K562 (cell line): ENCODE measurements at regions not wholly inside any gene's neighbourhood (a gene's known extent, or its start where the extent isn't known, plus 50 kb on each side); places are given as distances from the start of the nearest gene placed in this dataset.

ENCODE experiments used
- ATAC-seq: fragments of 200-7000 bp; cut with Tn5 transposase; 3 replicates; pipeline ENCODE4 v1.9.1; 2020; ENCODE audit warnings: moderate library complexity
- BruUV-seq: library from RNA; stranded (reverse); fragments of 400-500 nt; replicated peaks from 2 replicates; lab custom pipeline; 2021; lab: Mats Ljungman, UMichigan
- CTCF ChIA-PET: fragments of 300-600 bp; formaldehyde crosslinking; extraction: SDS; loops from one replicate; lab custom pipeline; 2021; ENCODE audit warnings: low intra/inter-chr PET ratio; lab: Yijun Ruan, JAX
- POLR2A ChIA-PET: fragments of 300-600, 350-650 bp; sonication (Branson Sonifier 250); formaldehyde crosslinking; extraction: SDS; loops from one replicate; lab custom pipeline; 2021; ENCODE audit warnings: antibody characterized with exemption, inconsistent platforms; lab: Yijun Ruan, JAX
- DNase-seq, 4 experiments: peaks; one replicate each; pipeline versions ENCODE4 v3.0.0 to v3.0.0-alpha.2; 2011 to 2018; ENCODE audit warnings: low spot score in 3 of 4, mixed read lengths in 3 of 4; ENCODE audit errors: extremely low read depth in 1 of 4
- FAIRE-seq: peaks from 2 replicates; lab custom pipeline; 2011; peaks lifted over from hg19 to GRCh38; lab: Jason Lieb, UNC
- H2AFZ ChIP-seq: 2 replicates; pipeline ENCODE4 v1.6.0; 2011; ENCODE audit warnings: low read depth, low read length, control low read depth, inconsistent platforms
- H3K27ac ChIP-seq: fragments of 200-600 bp; 3 replicates; pipeline ENCODE4 v1.8.0; 2011; ENCODE audit warnings: low read depth, mild to moderate bottlenecking, control low read depth, inconsistent platforms, low read length, moderate library complexity, mixed read lengths; ENCODE audit errors: extremely low read depth
- H3K27me3 ChIP-seq, 2 experiments: fragments of 300-600 bp in 1 of 2; 2 replicates in 1 of 2; 3 replicates in 1 of 2; pipeline versions ENCODE4 v1.6.0 to v1.8.0; 2011; ENCODE audit warnings: inconsistent platforms in 2 of 2, low read length in 2 of 2, mild to moderate bottlenecking in 1 of 2, mixed read lengths in 1 of 2, moderate library complexity in 1 of 2; ENCODE audit not compliant: control insufficient read depth in 2 of 2, insufficient read depth in 2 of 2
- H3K36me3 ChIP-seq: fragments of 300-600 bp; 3 replicates; pipeline ENCODE4 v1.8.0; 2011; ENCODE audit warnings: mild to moderate bottlenecking, low read length, inconsistent platforms; ENCODE audit not compliant: control insufficient read depth, insufficient read depth
- H3K4me1 ChIP-seq, 2 experiments: fragments of 200-600 bp in 1 of 2; replicated peaks in 1 of 2; 2 replicates in 1 of 2; 3 replicates in 1 of 2; pipeline versions ENCODE4 v1.5.1 to v1.8.0; 2011; ENCODE audit warnings: inconsistent platforms in 2 of 2, low read length in 2 of 2, mild to moderate bottlenecking in 1 of 2, mixed read lengths in 1 of 2, moderate library complexity in 1 of 2; ENCODE audit not compliant: control insufficient read depth in 2 of 2, insufficient read depth in 2 of 2
- H3K4me2 ChIP-seq: 2 replicates; pipeline ENCODE4 v1.6.1; 2011; ENCODE audit warnings: low read length, control low read depth, inconsistent platforms, mixed read lengths; ENCODE audit not compliant: insufficient read depth
- H3K4me3 ChIP-seq: fragments of 200-600 bp; sonication (generic), shearing (Covaris generic); 2 replicates; pipeline ENCODE4 v1.5.1; 2016; ENCODE audit warnings: control low read depth, inconsistent platforms
- H3K79me2 ChIP-seq: fragments of 200-600 bp; 3 replicates; pipeline ENCODE4 v1.8.0; 2011; ENCODE audit warnings: low read length, inconsistent platforms; ENCODE audit not compliant: control insufficient read depth, insufficient read depth
- H3K9ac ChIP-seq, 2 experiments: 2 replicates each; pipeline versions ENCODE4 v1.6.0 to v1.6.1; 2011; ENCODE audit warnings: low read depth in 2 of 2, low read length in 2 of 2, control low read depth in 1 of 2, inconsistent platforms in 1 of 2, mild to moderate bottlenecking in 1 of 2, mixed read lengths in 1 of 2; ENCODE audit not compliant: insufficient read depth in 1 of 2
- H3K9me1 ChIP-seq: one replicate; pipeline ENCODE4 v1.6.0; 2011; ENCODE audit warnings: inconsistent platforms, mild to moderate bottlenecking, low read length, moderate library complexity; ENCODE audit not compliant: control insufficient read depth, insufficient read depth
- H3K9me3 ChIP-seq: replicated peaks from 2 replicates; pipeline ENCODE4 v1.5.1; 2011; ENCODE audit warnings: low read depth, low read length, inconsistent platforms; ENCODE audit not compliant: control insufficient read depth, insufficient read depth
- H4K20me1 ChIP-seq: replicated peaks from 2 replicates; pipeline ENCODE4 v1.6.1; 2011; ENCODE audit warnings: low read length, inconsistent platforms, mixed read lengths; ENCODE audit not compliant: control insufficient read depth, insufficient read depth
- BMI1 ChIP-seq: fragments of 150-350 bp; IDR thresholded peaks from 2 replicates; pipeline ENCODE4 v1.6.1; 2014; ENCODE audit warnings: low read length
- C11orf30 ChIP-seq: fragments of 450-650 bp; IDR thresholded peaks from 2 replicates; pipeline ENCODE4 v1.6.1; 2016; ENCODE audit warnings: low read depth, mild to moderate bottlenecking
- IFI16 ChIP-seq: fragments of 250-450 bp; sonication (Bioruptor Pico); IDR thresholded peaks from 2 replicates; pipeline ENCODE4 v2.1.2; 2022; ENCODE audit warnings: mild to moderate bottlenecking, inconsistent platforms
- MAFF ChIP-seq: IDR thresholded peaks from 2 replicates; pipeline ENCODE4 v1.6.1; 2012; ENCODE audit warnings: low read length, improper control_type of control experiment
- MAFK ChIP-seq: IDR thresholded peaks from 2 replicates; pipeline ENCODE4 v1.6.1; 2011; ENCODE audit warnings: low read length, improper control_type of control experiment
- MYBL2 ChIP-seq, 2 experiments: fragments of 450-650 bp in 1 of 2; sonication (generic) in 1 of 2; formaldehyde crosslinking in 1 of 2; IDR thresholded peaks; 2 replicates each; pipeline versions ENCODE4 v1.6.1 to v1.8.1; 2017 to 2022; ENCODE audit warnings: borderline replicate concordance in 1 of 2, inconsistent platforms in 1 of 2, low read depth in 1 of 2, mild to moderate bottlenecking in 1 of 2, missing genetic modification reagents in 1 of 2, moderate library complexity in 1 of 2
- NBN ChIP-seq: fragments of 450-650 bp; IDR thresholded peaks from 2 replicates; pipeline ENCODE4 v1.6.1; 2016; ENCODE audit warnings: low read depth, mild to moderate bottlenecking
- POLR2AphosphoS5 ChIP-seq: IDR thresholded peaks from 2 replicates; pipeline ENCODE4 v1.6.1; 2011; ENCODE audit warnings: mild to moderate bottlenecking, low read depth, low read length, moderate library complexity; ENCODE audit not compliant: control insufficient read depth, insufficient read depth
- SAP30 ChIP-seq: fragments of 200-600 bp; sonication (generic); IDR thresholded peaks from 2 replicates; pipeline ENCODE4 v1.6.1; 2012; ENCODE audit warnings: borderline replicate concordance, low read depth, mild to moderate bottlenecking, moderate library complexity, low read length, control low read depth, inconsistent platforms; ENCODE audit not compliant: insufficient read depth, poor library complexity, severe bottlenecking
- TAF15 ChIP-seq: fragments of 200-400 bp; formaldehyde crosslinking; IDR thresholded peaks from 2 replicates; pipeline ENCODE4 v1.6.1; 2017; ENCODE audit warnings: mild to moderate bottlenecking, low read depth, low read length, moderate library complexity
- XRCC4 ChIP-seq: IDR thresholded peaks from one replicate; pipeline ENCODE4 v1.6.1; 2011; ENCODE audit not compliant: insufficient read depth, insufficient read length; ENCODE audit errors: extremely low read depth
- ZFP1 ChIP-seq: fragments of 450-650 bp; formaldehyde crosslinking; IDR thresholded peaks from 2 replicates; pipeline ENCODE4 v1.4.0; 2020; ENCODE audit warnings: mild to moderate bottlenecking, mixed read lengths
- ZNF184 ChIP-seq: sonication (generic); formaldehyde crosslinking; IDR thresholded peaks from 2 replicates; pipeline ENCODE4 v1.5.0; 2020; ENCODE audit warnings: missing genetic modification reagents
- ZNF316 ChIP-seq: fragments of 450-650 bp; IDR thresholded peaks from 2 replicates; pipeline ENCODE4 v1.6.1; 2016
- ZNF347 ChIP-seq: fragments of 450-650 bp; formaldehyde crosslinking; IDR thresholded peaks from 2 replicates; pipeline ENCODE4 v1.4.0; 2020; ENCODE audit warnings: low read depth, mild to moderate bottlenecking, moderate library complexity
- ZNF766 ChIP-seq: fragments of 200-800 bp; sonication (Bioruptor generic); conservative IDR thresholded peaks from 2 replicates; pipeline ENCODE4 v1.6.1; 2016; ENCODE audit warnings: missing genetic modification characterization, missing compliant biosample characterization
- in situ Hi-C: fragments of 300-500 bp; cut with MboI; formaldehyde crosslinking; loops from 4 replicates; pipeline ENCODE4 v1.15.0; 2018; ENCODE audit warnings: inconsistent platforms, mixed read lengths
- intact Hi-C: fragments of 100-400 bp; cut with micrococcal nuclease; formaldehyde crosslinking; loops from 2 replicates; pipeline ENCODE4 v1.14.2; 2022
- TF ChIP-seq, protein P1 (sequence below), 2 experiments: fragments of 200-800 bp in 1 of 2; sonication (Bioruptor generic) in 1 of 2; sonication (generic) in 1 of 2; formaldehyde crosslinking in 1 of 2; IDR thresholded peaks in 1 of 2; conservative IDR thresholded peaks in 1 of 2; 2 replicates each; pipeline versions ENCODE4 v1.5.0 to v1.6.1; 2016 to 2020; ENCODE audit warnings: missing compliant biosample characterization in 1 of 2, missing genetic modification characterization in 1 of 2, missing genetic modification reagents in 1 of 2

GRCh38 chr4:114335339-114335738 lies 263.3 kb upstream of the UGT8 start:
- no peaks in the 10 kb centered on the region for H3K27me3 ChIP-seq
- no peak overlapping the region for H3K9ac ChIP-seq
- no peaks in the 10 kb centered on the region for H3K9me1 ChIP-seq
- no peaks in the 10 kb centered on the region; the same call in 1 of the 2 replicates for H3K9me3 ChIP-seq
- no peaks in the 10 kb centered on the region for H3K79me2 ChIP-seq
- no peaks in the 10 kb centered on the region for H4K20me1 ChIP-seq
- peak; percentile 53; the same call in 1 of the 2 replicates for TF ChIP-seq MAFK
- no peak for TF ChIP-seq POLR2AphosphoS5
- TF ChIP-seq MAFF, result peak; percentile 30; the same call in 1 of the 2 replicates
- TF ChIP-seq XRCC4, result no peak
- no peak for TF ChIP-seq TAF15
- TF ChIP-seq ZNF316, result peak; percentile 53; the same call in 1 of the 2 replicates
- TF ChIP-seq C11orf30, result peak; percentile 13; the same call in 1 of the 2 replicates
- POLR2A ChIA-PET, result no interaction called here
- ATAC-seq (no peak), FAIRE-seq (no peak), DNase-seq (no peak)
- H3K4me1 ChIP-seq, result no peaks in the 10 kb centered on the region
- BruUV-seq, result no TSS peak
- H2AFZ ChIP-seq, result no peak overlapping the region
- no peaks in the 10 kb centered on the region for H3K36me3 ChIP-seq
- CTCF ChIA-PET, result no interaction called here
- H3K4me2 ChIP-seq, result no peak overlapping the region
- H3K4me3 ChIP-seq, result no peak overlapping the region
- in situ Hi-C loops (no loop called here), intact Hi-C loops (no loop called here)
- no peak overlapping the region for H3K27ac ChIP-seq

- DNase-seq, result no peak
- TF ChIP-seq ZNF184 (no peak), SAP30 (no peak), ZFP1 (CRISPR knock-in tag) (no peak), IFI16 (CRISPR knock-in tag) (no peak), ZNF347 (no peak), NBN (no peak), MYBL2 (IDR thresholded peaks at IDR 0.05; ENCODE audit: low read depth) (no peak), MYBL2 (CRISPR knock-in tag; IDR thresholded peaks at IDR 0.05; ENCODE audit: borderline replicate concordance) (no peak), BMI1 (no peak), ZNF766 (CRISPR knock-in tag) (no peak)
- TF ChIP-seq, protein P1, sequence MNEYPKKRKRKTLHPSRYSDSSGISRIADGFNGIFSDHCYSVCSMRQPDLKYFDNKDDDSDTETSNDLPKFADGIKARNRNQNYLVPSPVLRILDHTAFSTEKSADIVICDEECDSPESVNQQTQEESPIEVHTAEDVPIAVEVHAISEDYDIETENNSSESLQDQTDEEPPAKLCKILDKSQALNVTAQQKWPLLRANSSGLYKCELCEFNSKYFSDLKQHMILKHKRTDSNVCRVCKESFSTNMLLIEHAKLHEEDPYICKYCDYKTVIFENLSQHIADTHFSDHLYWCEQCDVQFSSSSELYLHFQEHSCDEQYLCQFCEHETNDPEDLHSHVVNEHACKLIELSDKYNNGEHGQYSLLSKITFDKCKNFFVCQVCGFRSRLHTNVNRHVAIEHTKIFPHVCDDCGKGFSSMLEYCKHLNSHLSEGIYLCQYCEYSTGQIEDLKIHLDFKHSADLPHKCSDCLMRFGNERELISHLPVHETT (CRISPR knock-in tag; conservative IDR thresholded peaks at IDR 0.05 in 1 of 2, IDR thresholded peaks at IDR 0.05 in 1 of 2), result no peak
Measured at GRCh38 chr4:114343015-114343414, 255.6 kb upstream of the UGT8 start.

More at GRCh38 chr4:114343015-114343414, 255.6 kb upstream of the UGT8 start:
- intact Hi-C loops (no loop called here), in situ Hi-C loops (no loop called here)
- Histone ChIP-seq H3K9ac (no peak overlapping the region), H3K36me3 (no peaks in the 10 kb centered on the region), H3K4me2 (no peak overlapping the region), H2AFZ (no peak overlapping the region), H3K9me3 (no peaks in the 10 kb centered on the region), H3K9me1 (no peaks in the 10 kb centered on the region), H3K79me2 (no peaks in the 10 kb centered on the region), H3K27ac (no peak overlapping the region), H3K27me3 (no peaks in the 10 kb centered on the region), H4K20me1 (no peaks in the 10 kb centered on the region), H3K4me1 (no peaks in the 10 kb centered on the region), H3K4me3 (no peak overlapping the region)
- FAIRE-seq (no peak), ATAC-seq (no peak)
- no TSS peak for BruUV-seq
- ChIA-PET CTCF (no interaction called here), POLR2A (no interaction called here)
